ENCODE measurements at regions not wholly inside any gene's neighbourhood (a gene's known extent, or its start where the extent isn't known, plus 50 kb on each side); places are given as distances from the start of the nearest gene placed in this dataset.

- DNase-seq (no peak), ATAC-seq (no peak)
- in situ Hi-C loops (cut with MboI; ENCODE audit: low sequenced_read_pairs in 4 of 4) (no loop called here), intact Hi-C loops (cut with DNase I; ENCODE audit: low total_unique reads) (no loop called here)
- Histone ChIP-seq H3K4me1 (no peaks in the 10 kb centered on the region), H3K27me3 (no peaks in the 10 kb centered on the region), H3K27ac (no peak overlapping the region), H3K4me3 (no peak overlapping the region), H3K36me3 (no peaks in the 10 kb centered on the region), H3K9me3 (no peaks in the 10 kb centered on the region)
- no peak for TF ChIP-seq POLR2A (IDR thresholded peaks at IDR 0.05)
- TF ChIP-seq CTCF (IDR thresholded peaks at IDR 0.05 in 4 of 5, conservative IDR thresholded peaks at IDR 0.05 in 1 of 5): no peak
Measured at GRCh38 chr1:104761961-104762570, 1012.4 kb downstream of the AMY1C start.

GRCh38 chr1:104765085-104765484 lies 1015.4 kb downstream of the AMY1C start:
- Histone ChIP-seq H3K4me3 (no peak overlapping the region), H3K4me1 (no peaks in the 10 kb centered on the region), H3K27ac (no peak overlapping the region), H3K9me3 (no peaks in the 10 kb centered on the region), H3K27me3 (no peaks in the 10 kb centered on the region), H3K36me3 (no peaks in the 10 kb centered on the region)
- no peak for TF ChIP-seq POLR2A (IDR thresholded peaks at IDR 0.05)
- no peak for TF ChIP-seq CTCF (IDR thresholded peaks at IDR 0.05 in 4 of 5, conservative IDR thresholded peaks at IDR 0.05 in 1 of 5)
- ATAC-seq (no peak), DNase-seq (no peak)
- intact Hi-C loops (cut with DNase I; ENCODE audit: low total_unique reads): no loop called here
- in situ Hi-C loops (cut with MboI; ENCODE audit: low sequenced_read_pairs in 4 of 4): no loop called here

GRCh38 chr1:104768466-104768865 lies 1018.8 kb downstream of the AMY1C start:
- Histone ChIP-seq H3K27me3 (no peaks in the 10 kb centered on the region), H3K27ac (no peak overlapping the region), H3K4me1 (no peaks in the 10 kb centered on the region), H3K36me3 (no peaks in the 10 kb centered on the region), H3K4me3 (no peak overlapping the region), H3K9me3 (no peaks in the 10 kb centered on the region)
- no peak for ATAC-seq
- no peak for TF ChIP-seq POLR2A (IDR thresholded peaks at IDR 0.05)
- no peak for TF ChIP-seq CTCF (IDR thresholded peaks at IDR 0.05 in 4 of 5, conservative IDR thresholded peaks at IDR 0.05 in 1 of 5)
- no peak for DNase-seq
- intact Hi-C loops (cut with DNase I; ENCODE audit: low total_unique reads): no loop called here
- in situ Hi-C loops (cut with MboI; ENCODE audit: low sequenced_read_pairs in 4 of 4): no loop called here

GRCh38 chr1:104780470-104781078 lies 1030.9 kb downstream of the AMY1C start:
- no peaks in the 10 kb centered on the region for H3K9me3 ChIP-seq
- no peaks in the 10 kb centered on the region for H3K4me1 ChIP-seq
- DNase-seq: no peak
- peak in 3 of 5 experiments; percentile 16 to 44 (median 30) for TF ChIP-seq CTCF (IDR thresholded peaks at IDR 0.05 in 4 of 5, conservative IDR thresholded peaks at IDR 0.05 in 1 of 5)
- TF ChIP-seq POLR2A (IDR thresholded peaks at IDR 0.05): no peak
- H3K27ac ChIP-seq: no peak overlapping the region
- intact Hi-C loops (cut with DNase I; ENCODE audit: low total_unique reads) (no loop called here), in situ Hi-C loops (cut with MboI; ENCODE audit: low sequenced_read_pairs in 4 of 4) (no loop called here)
- ATAC-seq: no peak
- H3K4me3 ChIP-seq: no peak overlapping the region
- no peaks in the 10 kb centered on the region for H3K27me3 ChIP-seq
- H3K36me3 ChIP-seq: no peaks in the 10 kb centered on the region
